Caco-2 (cell line): ENCODE measurements at regions not wholly inside any gene's neighbourhood (a gene's known extent, or its start where the extent isn't known, plus 50 kb on each side); places are given as distances from the start of the nearest gene placed in this dataset.

Source experiments
- BruUV-seq: library from RNA; stranded (reverse); fragments of 400-500 nt; replicated peaks from 2 replicates; lab custom pipeline; 2021; lab: Mats Ljungman, UMichigan
- CTCF ChIA-PET: fragments of 300-600 bp; sonication (Branson Sonifier 250); formaldehyde crosslinking; loops from one replicate; lab custom pipeline; 2022; ENCODE audit warnings: antibody characterized with exemption; lab: Charles Lee
- POLR2A ChIA-PET: fragments of 300-600 bp; sonication (Branson Sonifier 250); formaldehyde crosslinking; loops from one replicate; lab custom pipeline; 2022; ENCODE audit warnings: antibody characterized with exemption; lab: Charles Lee
- DNase-seq, 2 experiments: peaks; one replicate each; pipeline versions ENCODE4 v3.0.0 to v3.0.0-alpha.2; 2020 to 2022
- H3K27me3 ChIP-seq: replicated peaks from 2 replicates; pipeline ENCODE4 v1.6.0; 2011; ENCODE audit warnings: low read length; ENCODE audit not compliant: control insufficient read depth, insufficient read depth
- H3K36me3 ChIP-seq: 2 replicates; pipeline ENCODE4 v1.5.1; 2011; ENCODE audit warnings: low read length; ENCODE audit not compliant: control insufficient read depth, insufficient read depth
- H3K4me1 ChIP-seq: fragments of 250-450 bp; sonication (Bioruptor Pico); 2 replicates; pipeline ENCODE4 v1.5.1; 2020; ENCODE audit warnings: mild to moderate bottlenecking
- H3K4me3 ChIP-seq: 2 replicates; pipeline ENCODE4 v1.5.1; 2011; ENCODE audit warnings: low read depth, mild to moderate bottlenecking, control low read depth, low read length
- H3K9me3 ChIP-seq: fragments of 250-450 bp; sonication (Bioruptor Pico); 2 replicates; pipeline ENCODE4 v1.5.1; 2020; ENCODE audit warnings: mild to moderate bottlenecking, moderate library complexity
- H3K27ac Mint-ChIP-seq: one replicate; pipeline ENCODE4 v1.8.0; 2022; ENCODE audit warnings: mixed read lengths; ENCODE audit not compliant: unreplicated experiment
- H3K27me3 Mint-ChIP-seq: one replicate; pipeline ENCODE4 v1.8.0; 2022; ENCODE audit warnings: mixed read lengths; ENCODE audit not compliant: insufficient read depth, unreplicated experiment
- H3K36me3 Mint-ChIP-seq: one replicate; pipeline ENCODE4 v1.8.0; 2022; ENCODE audit warnings: mild to moderate bottlenecking, mixed read lengths; ENCODE audit not compliant: insufficient read depth, unreplicated experiment
- H3K4me1 Mint-ChIP-seq: one replicate; pipeline ENCODE4 v1.8.0; 2022; ENCODE audit warnings: low read depth, mixed read lengths; ENCODE audit not compliant: unreplicated experiment
- H3K4me3 Mint-ChIP-seq: one replicate; pipeline ENCODE4 v1.8.0; 2022; ENCODE audit warnings: mild to moderate bottlenecking, moderate library complexity, mixed read lengths; ENCODE audit not compliant: unreplicated experiment
- H3K9me3 Mint-ChIP-seq: one replicate; pipeline ENCODE4 v1.8.0; 2022; ENCODE audit warnings: mixed read lengths; ENCODE audit not compliant: unreplicated experiment
- CTCF ChIP-seq, 2 experiments: fragments of 200-600 bp in 1 of 2; IDR thresholded peaks; 1 replicate in 1 of 2; 2 replicates in 1 of 2; pipeline versions ENCODE4 v1.5.1 to v1.8.0; 2011 to 2022; ENCODE audit warnings: antibody characterized with exemption in 1 of 2, control low read depth in 1 of 2, inconsistent platforms in 1 of 2, low read depth in 1 of 2, low read length in 1 of 2, mild to moderate bottlenecking in 1 of 2, moderate library complexity in 1 of 2; ENCODE audit not compliant: insufficient read depth in 1 of 2, severe bottlenecking in 1 of 2, unreplicated experiment in 1 of 2
- intact Hi-C: fragments of 100-400 bp; cut with micrococcal nuclease; formaldehyde crosslinking; loops from one replicate; pipeline ENCODE4 v1.10.0; 2022; ENCODE audit not compliant: unreplicated experiment

GRCh38 chr3:78186404-78186803, 1146.5 kb downstream of the ROBO2 start:
- H3K27me3 Mint-ChIP-seq = peaks cover 6% of the 10 kb centered on the region
- H3K27me3 ChIP-seq = no peaks in the 10 kb centered on the region
- no peaks in the 10 kb centered on the region for H3K36me3 Mint-ChIP-seq
- H3K9me3 Mint-ChIP-seq = no peaks in the 10 kb centered on the region
- H3K36me3 ChIP-seq = no peaks in the 10 kb centered on the region
- no peak overlapping the region for H3K4me3 ChIP-seq
- CTCF ChIA-PET = no interaction called here
- no peaks in the 10 kb centered on the region for H3K9me3 ChIP-seq
- H3K27ac Mint-ChIP-seq = no peak overlapping the region
- intact Hi-C loops = no loop called here
- no peak for TF ChIP-seq CTCF (IDR thresholded peaks at IDR 0.05; ENCODE audit: insufficient read depth in 1 of 2, low read depth in 1 of 2, low read length in 1 of 2, severe bottlenecking in 1 of 2, unreplicated experiment in 1 of 2)
- POLR2A ChIA-PET = no interaction called here
- H3K4me1 Mint-ChIP-seq = no peaks in the 10 kb centered on the region
- no peaks in the 10 kb centered on the region for H3K4me1 ChIP-seq
- H3K4me3 Mint-ChIP-seq = no peak overlapping the region
- no TSS peak for BruUV-seq
- no peak for DNase-seq

GRCh38 chr3:78201091-78201490, 1161.2 kb downstream of the ROBO2 start:
- H3K4me1 Mint-ChIP-seq = no peaks in the 10 kb centered on the region
- H3K27me3 Mint-ChIP-seq = no peaks in the 10 kb centered on the region

GRCh38 chr3:78204977-78205376, 1165.1 kb downstream of the ROBO2 start:
- H3K4me1 ChIP-seq = no peaks in the 10 kb centered on the region
- no peak overlapping the region for H3K4me3 Mint-ChIP-seq
- no peaks in the 10 kb centered on the region for H3K9me3 ChIP-seq
- H3K27me3 ChIP-seq = no peaks in the 10 kb centered on the region
- CTCF ChIA-PET = no interaction called here
- H3K4me3 ChIP-seq = no peak overlapping the region
- no peak for TF ChIP-seq CTCF (IDR thresholded peaks at IDR 0.05; ENCODE audit: insufficient read depth in 1 of 2, low read depth in 1 of 2, low read length in 1 of 2, severe bottlenecking in 1 of 2, unreplicated experiment in 1 of 2)
- intact Hi-C loops = no loop called here
- POLR2A ChIA-PET = no interaction called here
- no peaks in the 10 kb centered on the region for H3K36me3 ChIP-seq
- no peaks in the 10 kb centered on the region for H3K9me3 Mint-ChIP-seq
- no peaks in the 10 kb centered on the region for H3K27me3 Mint-ChIP-seq
- H3K36me3 Mint-ChIP-seq = no peaks in the 10 kb centered on the region
- no peak for DNase-seq
- H3K4me1 Mint-ChIP-seq = no peaks in the 10 kb centered on the region
- no TSS peak for BruUV-seq
- no peak overlapping the region for H3K27ac Mint-ChIP-seq

More at GRCh38 chr3:78201091-78201490, 1161.2 kb downstream of the ROBO2 start:
- no peaks in the 10 kb centered on the region for H3K9me3 Mint-ChIP-seq
- ChIA-PET CTCF (no interaction called here), POLR2A (no interaction called here)
- no peaks in the 10 kb centered on the region for H3K4me1 ChIP-seq
- H3K36me3 ChIP-seq = no peaks in the 10 kb centered on the region
- H3K27ac Mint-ChIP-seq = no peak overlapping the region
- DNase-seq = no peak
- no peak for TF ChIP-seq CTCF (IDR thresholded peaks at IDR 0.05; ENCODE audit: insufficient read depth in 1 of 2, low read depth in 1 of 2, low read length in 1 of 2, severe bottlenecking in 1 of 2, unreplicated experiment in 1 of 2)
- no TSS peak for BruUV-seq
- H3K36me3 Mint-ChIP-seq = no peaks in the 10 kb centered on the region
- intact Hi-C loops = no loop called here
- H3K4me3 ChIP-seq = no peak overlapping the region
- H3K9me3 ChIP-seq = no peaks in the 10 kb centered on the region
- no peak overlapping the region for H3K4me3 Mint-ChIP-seq
- H3K27me3 ChIP-seq = no peaks in the 10 kb centered on the region
